ENCODE measurements at regions not wholly inside any gene's neighbourhood (a gene's known extent, or its start where the extent isn't known, plus 50 kb on each side); places are given as distances from the start of the nearest gene placed in this dataset.

DNA sequence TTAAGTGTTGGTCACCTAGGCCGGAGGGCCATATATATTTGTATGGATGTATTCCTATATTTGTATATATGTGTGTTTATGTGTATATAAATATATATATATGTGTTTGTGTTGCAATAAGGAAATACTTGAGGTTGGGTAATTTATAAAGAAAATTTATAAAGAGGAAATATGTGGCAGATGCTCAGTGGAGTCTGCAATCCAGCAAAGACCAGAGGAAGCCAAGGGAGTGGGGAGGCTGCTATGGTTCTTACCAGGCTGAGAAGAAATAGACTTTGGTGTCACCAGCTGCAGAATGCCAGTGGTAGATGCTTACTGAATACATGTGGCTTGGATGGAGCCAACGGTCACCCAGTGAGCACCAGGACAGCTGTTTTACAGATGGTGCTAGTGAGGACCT lies 97.4 kb upstream of the ELOVL5 start:
- Mint-ChIP-seq H3K36me3 (peaks cover 6% of the 10 kb centered on the region), H3K27ac (no peak overlapping the region), H3K27me3 (no peaks in the 10 kb centered on the region)

DNA sequence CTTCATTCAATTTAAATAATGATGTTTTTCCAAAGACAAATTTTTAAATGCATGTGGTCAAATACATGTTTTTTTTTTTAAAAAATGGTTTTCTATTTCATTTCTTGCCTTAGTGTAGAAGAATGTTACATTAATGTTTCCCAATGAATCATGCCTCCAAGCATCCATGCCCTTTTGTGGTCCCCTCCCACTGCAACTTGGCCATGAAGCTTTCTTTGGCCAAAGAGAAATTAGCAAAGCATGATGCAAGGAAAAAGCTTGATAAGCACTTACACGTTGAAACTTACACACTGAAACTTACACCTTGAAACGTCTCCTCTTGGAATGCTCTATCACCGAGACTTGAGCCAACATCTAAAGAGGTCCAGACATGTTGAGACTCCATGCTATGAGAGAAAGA lies 93.0 kb upstream of the ELOVL5 start:
- no peak for ATAC-seq
- no peaks in the 10 kb centered on the region for H3K9me3 Mint-ChIP-seq
- H3K27ac Mint-ChIP-seq: no peak overlapping the region
- peaks cover 25% of the 10 kb centered on the region for H3K4me1 Mint-ChIP-seq
- no peak overlapping the region for H3K4me3 Mint-ChIP-seq
- H3K36me3 Mint-ChIP-seq: no peaks in the 10 kb centered on the region
- H3K27me3 Mint-ChIP-seq: no peaks in the 10 kb centered on the region

More for the DNA sequence above, 97.4 kb upstream of the ELOVL5 start:
- H3K4me1 Mint-ChIP-seq: peaks cover under 1% of the 10 kb centered on the region
- ATAC-seq: no peak
- H3K9me3 Mint-ChIP-seq: peaks cover 9% of the 10 kb centered on the region
- no peak overlapping the region for H3K4me3 Mint-ChIP-seq

DNA sequence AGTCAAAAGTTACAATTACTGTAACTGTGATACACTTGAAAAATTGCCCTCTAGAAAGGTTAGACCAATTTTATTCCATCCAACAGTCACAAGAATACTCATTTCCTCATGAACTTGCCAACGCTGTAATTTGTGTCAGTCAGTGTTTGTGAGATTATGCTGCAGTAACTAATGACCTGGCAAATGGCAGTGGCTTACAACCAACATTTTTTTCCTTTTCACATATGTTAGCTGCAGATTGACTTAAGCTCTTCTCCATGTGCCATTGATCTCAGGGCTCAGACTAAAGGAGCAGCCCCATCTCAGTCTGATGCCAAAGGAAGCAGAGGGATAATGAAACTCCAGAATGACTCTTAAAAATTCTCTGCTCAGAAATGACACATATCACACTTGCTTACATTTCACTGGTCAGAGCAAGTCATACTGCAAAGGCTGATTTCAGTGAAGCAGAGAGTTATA lies 92.3 kb upstream of the ELOVL5 start:
- ATAC-seq: peak; percentile 67
- Mint-ChIP-seq H3K36me3 (no peaks in the 10 kb centered on the region), H3K27me3 (no peaks in the 10 kb centered on the region), H3K27ac (no peak overlapping the region), H3K4me1 (peaks cover 25% of the 10 kb centered on the region), H3K9me3 (no peaks in the 10 kb centered on the region), H3K4me3 (no peak overlapping the region)

DNA sequence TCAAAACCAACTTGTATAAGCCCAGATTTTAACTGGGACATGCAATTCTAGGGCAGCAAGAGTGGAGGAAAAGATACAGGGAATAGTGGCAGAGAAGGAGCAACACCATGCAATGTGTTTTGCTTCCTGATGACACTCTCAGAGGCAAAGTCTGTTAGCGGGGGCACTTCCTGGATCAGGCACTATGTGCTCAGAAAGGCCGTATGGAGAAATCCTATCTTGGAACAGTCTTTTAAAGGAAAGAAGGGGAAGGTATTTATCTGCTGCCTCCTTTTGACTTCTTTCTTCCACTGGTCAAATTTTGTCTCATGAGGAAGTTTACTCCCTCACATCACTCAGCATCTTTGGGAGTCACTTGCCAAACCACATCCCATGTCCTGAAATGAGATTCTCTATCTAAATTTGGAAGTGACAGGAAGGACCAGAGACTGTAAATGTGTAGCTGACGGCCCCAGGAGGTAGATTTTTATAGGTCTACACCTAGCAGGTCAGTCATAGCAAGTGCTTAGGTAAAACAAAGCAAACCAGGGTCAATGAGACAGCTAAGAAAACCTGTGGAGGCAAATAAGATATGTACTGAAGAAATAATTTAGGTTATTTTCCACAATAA lies 91.7 kb upstream of the ELOVL5 start:
- Mint-ChIP-seq H3K27me3 (no peaks in the 10 kb centered on the region), H3K36me3 (no peaks in the 10 kb centered on the region), H3K9me3 (no peaks in the 10 kb centered on the region), H3K27ac (no peak overlapping the region), H3K4me3 (no peak overlapping the region), H3K4me1 (peaks cover 25% of the 10 kb centered on the region)
- peak; percentile 16 for ATAC-seq

DNA sequence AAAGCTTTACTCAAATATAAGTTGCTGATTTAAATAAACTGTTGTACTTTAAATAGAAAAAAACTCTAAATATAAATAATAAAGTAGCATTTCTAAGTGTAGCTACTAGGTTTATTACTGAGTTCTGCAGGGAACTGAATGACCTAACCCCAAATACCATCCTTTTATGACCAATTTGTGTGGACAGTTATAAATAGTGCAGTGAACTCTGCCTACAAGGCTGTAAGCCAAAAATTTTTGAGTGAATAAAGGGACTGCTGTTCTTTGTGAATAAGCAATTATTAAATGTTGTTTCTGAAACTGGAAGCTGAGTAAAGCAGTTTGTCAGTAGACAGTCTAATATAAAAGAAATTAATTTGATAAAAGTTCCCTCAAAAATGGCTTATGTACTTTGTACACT lies 90.8 kb upstream of the ELOVL5 start:
- H3K27me3 Mint-ChIP-seq: no peaks in the 10 kb centered on the region
- H3K9me3 Mint-ChIP-seq: no peaks in the 10 kb centered on the region
- H3K36me3 Mint-ChIP-seq: no peaks in the 10 kb centered on the region
- no peak overlapping the region for H3K4me3 Mint-ChIP-seq
- ATAC-seq: no peak
- H3K27ac Mint-ChIP-seq: no peak overlapping the region
- H3K4me1 Mint-ChIP-seq: peaks cover 25% of the 10 kb centered on the region

DNA sequence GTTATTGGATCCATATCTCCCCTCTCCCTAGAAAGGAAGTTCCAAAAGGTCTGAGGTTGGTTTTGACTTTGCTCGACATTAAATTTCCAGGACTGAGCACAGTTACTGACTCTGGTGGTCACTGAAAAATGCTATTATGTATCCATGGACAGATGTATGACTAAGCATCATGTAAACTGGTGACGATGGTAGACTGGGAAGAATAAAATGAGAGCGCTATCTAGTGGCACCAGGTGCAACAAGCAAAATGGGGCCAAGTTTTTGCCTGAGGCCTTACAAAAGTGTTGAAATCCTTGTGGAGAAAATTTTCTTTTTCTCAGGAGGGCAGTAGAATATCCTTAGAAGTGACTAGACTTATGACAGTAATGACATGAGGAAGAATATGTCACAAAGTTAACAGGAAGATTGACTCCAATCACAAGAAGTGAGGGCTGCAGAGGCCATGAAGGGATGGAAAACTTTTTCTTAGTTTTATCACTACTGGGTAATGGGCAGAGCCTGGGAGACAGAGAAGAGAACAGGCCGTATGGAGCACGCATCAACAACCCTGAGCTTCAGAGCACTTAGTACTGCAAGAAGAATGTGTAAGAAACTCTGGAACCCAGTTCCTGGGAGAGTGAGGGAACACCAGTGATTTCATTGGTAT lies 88.9 kb upstream of the ELOVL5 start:
- H3K4me1 Mint-ChIP-seq: peaks cover 32% of the 10 kb centered on the region
- peak; percentile 63 for ATAC-seq
- H3K36me3 Mint-ChIP-seq: no peaks in the 10 kb centered on the region
- no peaks in the 10 kb centered on the region for H3K9me3 Mint-ChIP-seq
- H3K4me3 Mint-ChIP-seq: no peak overlapping the region
- H3K27ac Mint-ChIP-seq: peak overlapping the region; percentile 40
- H3K27me3 Mint-ChIP-seq: no peaks in the 10 kb centered on the region

DNA sequence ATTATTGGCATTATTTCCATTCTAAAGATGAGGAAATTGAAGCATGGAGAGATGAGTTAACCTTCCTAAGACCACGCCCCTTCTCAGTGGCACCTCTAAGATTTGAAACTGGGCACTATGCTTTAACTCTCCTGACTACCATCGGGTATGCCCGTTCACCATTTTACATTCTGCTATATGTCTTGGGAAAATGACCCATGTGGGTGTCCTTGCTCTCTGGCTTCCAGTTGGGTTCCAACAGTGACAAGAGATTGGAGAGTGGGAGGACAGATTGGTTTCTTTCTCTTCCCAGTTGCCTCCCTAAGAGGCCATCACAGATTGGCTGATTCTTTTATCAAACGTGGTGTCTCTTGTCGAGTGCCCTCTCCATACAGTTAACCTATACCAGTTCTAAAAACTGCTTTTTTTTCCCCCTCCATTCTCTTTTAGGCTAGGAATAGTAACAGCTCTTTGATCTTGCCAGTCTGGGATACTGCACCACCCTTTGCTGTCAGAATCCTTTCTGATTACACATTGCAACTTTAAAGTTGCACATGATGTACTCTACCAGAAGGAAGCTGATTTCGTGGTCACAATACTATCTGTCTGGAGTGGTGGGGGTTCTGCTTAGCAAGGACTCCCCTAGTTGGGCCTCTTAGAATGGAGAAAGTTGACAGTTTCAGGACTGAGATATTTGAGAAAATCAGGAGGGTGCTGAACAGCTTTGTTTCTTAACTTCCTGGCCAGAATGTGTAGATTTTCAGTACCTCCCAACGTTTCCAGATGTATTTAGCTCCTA lies 88.0 kb upstream of the ELOVL5 start:
- ATAC-seq: no peak
- H3K27ac Mint-ChIP-seq: peak overlapping the region; percentile 40
- H3K4me1 Mint-ChIP-seq: peaks cover 39% of the 10 kb centered on the region
- H3K9me3 Mint-ChIP-seq: no peaks in the 10 kb centered on the region
- H3K27me3 Mint-ChIP-seq: no peaks in the 10 kb centered on the region
- H3K4me3 Mint-ChIP-seq: no peak overlapping the region
- H3K36me3 Mint-ChIP-seq: no peaks in the 10 kb centered on the region

DNA sequence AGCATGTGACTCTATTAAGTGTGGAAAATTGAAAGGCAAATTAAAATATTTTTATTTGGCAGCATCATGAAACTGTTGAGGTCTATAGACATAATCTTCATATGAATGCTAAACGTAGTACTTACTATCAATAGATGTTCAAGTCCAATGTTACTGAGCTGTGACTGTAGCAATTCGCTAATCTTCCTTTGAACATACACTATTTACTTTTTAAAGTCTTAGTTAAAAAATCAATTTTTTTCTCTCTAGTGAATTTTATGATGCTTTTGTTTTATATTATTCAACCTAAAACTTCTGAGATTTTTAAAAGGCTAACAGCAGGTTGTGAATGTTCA lies 85.2 kb upstream of the ELOVL5 start:
- no peaks in the 10 kb centered on the region for H3K27me3 Mint-ChIP-seq
- H3K27ac Mint-ChIP-seq: no peak overlapping the region
- peaks cover 39% of the 10 kb centered on the region for H3K4me1 Mint-ChIP-seq
- no peaks in the 10 kb centered on the region for H3K36me3 Mint-ChIP-seq
- no peaks in the 10 kb centered on the region for H3K9me3 Mint-ChIP-seq
- H3K4me3 Mint-ChIP-seq: no peak overlapping the region
- ATAC-seq: no peak

DNA sequence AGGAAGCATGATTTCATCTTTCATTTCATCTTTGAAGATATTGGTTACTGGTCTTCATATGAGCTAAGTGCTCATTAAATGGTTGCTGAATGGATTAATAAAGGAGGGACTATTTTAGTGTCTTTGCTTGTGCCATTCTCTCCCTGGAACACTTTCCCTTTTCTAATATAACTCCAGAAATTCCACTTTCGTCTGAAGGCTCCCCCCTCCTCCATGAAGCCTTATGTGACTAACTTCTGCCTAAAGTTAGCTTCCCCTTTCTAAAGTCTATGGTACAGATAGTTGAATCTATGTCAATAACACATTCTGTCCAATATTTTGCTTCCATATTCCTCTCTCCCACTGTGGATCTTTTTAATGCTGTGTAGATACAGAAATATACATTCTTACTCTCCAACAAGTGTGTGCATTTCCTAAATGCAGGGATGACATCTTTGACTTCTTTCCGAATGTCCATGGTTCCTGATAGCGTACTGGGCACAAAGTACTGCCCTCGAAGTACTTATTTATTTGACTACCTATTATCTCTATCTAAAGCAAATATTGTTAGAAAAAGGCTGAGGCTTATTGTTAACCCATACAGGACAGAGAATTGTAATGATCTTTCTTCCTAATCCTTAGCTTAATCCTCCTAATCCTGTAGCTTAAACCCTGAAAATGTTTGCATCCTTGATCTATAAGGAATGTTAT lies 84.7 kb upstream of the ELOVL5 start:
- no peak for ATAC-seq
- H3K4me1 Mint-ChIP-seq: peaks cover 40% of the 10 kb centered on the region
- no peaks in the 10 kb centered on the region for H3K27me3 Mint-ChIP-seq
- H3K9me3 Mint-ChIP-seq: no peaks in the 10 kb centered on the region
- H3K4me3 Mint-ChIP-seq: no peak overlapping the region
- no peaks in the 10 kb centered on the region for H3K36me3 Mint-ChIP-seq
- no peak overlapping the region for H3K27ac Mint-ChIP-seq

DNA sequence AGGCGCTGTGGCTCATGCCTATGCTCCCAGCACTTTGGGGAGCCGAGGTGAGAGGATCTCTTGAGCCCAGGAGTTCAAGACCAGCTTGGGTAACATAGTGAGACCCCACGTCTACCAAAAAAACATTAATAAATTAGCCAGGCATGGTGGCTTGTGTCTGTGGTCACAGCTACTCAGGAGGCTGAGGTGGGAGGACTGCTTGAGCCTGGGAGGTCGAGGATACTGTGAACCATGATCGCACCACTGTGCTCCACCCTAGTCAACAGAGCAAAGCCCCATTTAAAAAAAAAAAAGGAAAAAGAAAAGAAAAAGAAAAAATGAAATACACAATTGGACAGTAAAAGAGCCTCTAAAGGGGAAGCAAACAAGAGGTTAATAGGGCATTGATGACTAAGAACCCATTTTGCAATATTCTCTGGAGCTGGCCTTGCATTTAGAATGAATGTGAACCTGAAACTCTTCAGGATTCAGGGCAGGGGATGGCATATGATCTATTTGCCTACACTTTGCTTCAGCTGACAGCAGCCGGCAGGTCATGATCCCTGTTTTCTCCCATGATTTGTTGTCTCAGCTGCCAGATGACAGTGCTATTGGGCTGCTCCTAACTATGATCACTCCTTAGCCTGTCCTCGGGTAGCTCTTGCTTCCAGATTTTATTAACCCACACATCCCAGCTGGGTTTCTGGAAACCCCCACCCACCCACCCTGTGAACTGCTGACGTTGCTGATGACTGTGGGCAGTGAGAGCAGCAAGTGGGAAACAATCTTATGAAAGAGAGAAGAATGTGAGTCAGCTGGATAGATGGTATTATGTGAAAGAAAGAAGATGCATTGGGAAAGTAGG lies 83.8 kb upstream of the ELOVL5 start:
- Mint-ChIP-seq H3K36me3 (no peaks in the 10 kb centered on the region), H3K27ac (peak overlapping the region; percentile 17), H3K4me3 (no peak overlapping the region), H3K4me1 (peaks cover 36% of the 10 kb centered on the region), H3K27me3 (no peaks in the 10 kb centered on the region), H3K9me3 (no peaks in the 10 kb centered on the region)
- ATAC-seq: no peak

DNA sequence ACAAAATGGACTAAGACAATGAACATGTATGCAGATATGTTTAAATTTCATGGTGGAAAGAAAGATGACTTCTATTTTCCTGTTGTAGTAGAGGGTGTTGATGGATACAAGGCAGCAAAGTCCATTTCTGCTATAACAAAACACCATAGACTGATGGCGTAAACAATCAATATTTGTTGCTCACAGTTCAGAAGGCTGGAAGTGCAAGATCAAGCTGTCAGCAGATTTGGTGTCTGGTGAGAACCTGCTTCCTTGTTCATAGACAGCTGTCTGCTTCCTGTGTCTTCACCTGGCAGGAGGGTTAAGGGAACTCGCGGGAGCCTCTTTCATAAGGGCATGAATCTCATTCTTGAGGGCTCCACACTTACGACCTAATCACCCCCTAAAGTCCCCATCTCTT lies 83.0 kb upstream of the ELOVL5 start:
- no peak for ATAC-seq
- no peaks in the 10 kb centered on the region for H3K27me3 Mint-ChIP-seq
- H3K4me3 Mint-ChIP-seq: no peak overlapping the region
- H3K27ac Mint-ChIP-seq: peak overlapping the region; percentile 17
- no peaks in the 10 kb centered on the region for H3K36me3 Mint-ChIP-seq
- H3K9me3 Mint-ChIP-seq: no peaks in the 10 kb centered on the region
- H3K4me1 Mint-ChIP-seq: peaks cover 38% of the 10 kb centered on the region

DNA sequence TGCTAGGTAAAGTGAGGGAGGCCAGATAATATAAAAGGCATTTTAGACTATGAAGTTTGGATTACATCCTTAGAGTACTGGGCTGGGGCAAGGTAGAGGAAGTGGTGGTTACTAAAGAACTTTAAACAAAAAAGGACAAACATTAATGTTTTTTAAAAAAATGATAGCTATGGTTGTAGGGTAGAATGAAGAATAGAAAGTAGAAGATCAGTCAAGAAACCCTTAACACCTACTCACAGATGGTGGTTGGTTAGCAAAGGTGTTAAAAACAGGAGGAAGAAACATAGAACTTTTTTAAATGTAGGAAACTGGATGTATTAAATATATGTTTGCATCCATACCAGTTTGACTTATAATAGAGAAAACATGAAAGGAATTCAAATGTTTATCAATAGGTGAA lies 80.7 kb upstream of the ELOVL5 start:
- no peak for ATAC-seq
- H3K4me1 Mint-ChIP-seq: peaks cover 53% of the 10 kb centered on the region
- no peaks in the 10 kb centered on the region for H3K9me3 Mint-ChIP-seq
- H3K27me3 Mint-ChIP-seq: no peaks in the 10 kb centered on the region
- H3K27ac Mint-ChIP-seq: no peak overlapping the region
- H3K36me3 Mint-ChIP-seq: no peaks in the 10 kb centered on the region
- no peak overlapping the region for H3K4me3 Mint-ChIP-seq

DNA sequence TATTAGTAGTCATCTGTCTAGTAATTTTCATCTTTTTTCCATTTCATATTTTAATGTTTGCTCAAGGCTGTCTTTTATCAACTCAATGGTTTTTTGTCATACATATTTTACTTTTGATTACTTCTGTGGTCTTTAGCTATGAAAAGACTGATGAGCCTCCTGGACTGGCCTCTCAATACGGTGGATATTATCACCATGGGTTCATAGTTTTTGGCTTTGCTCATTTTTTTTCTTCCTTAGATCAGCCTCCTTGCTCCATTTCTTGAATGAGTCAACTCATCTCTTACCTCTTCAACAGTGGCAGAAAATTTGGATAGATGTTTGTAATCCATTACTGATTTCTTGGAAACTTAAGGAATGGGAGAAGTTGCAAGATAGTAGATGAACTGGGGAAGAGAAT lies 80.1 kb upstream of the ELOVL5 start:
- H3K4me3 Mint-ChIP-seq: no peak overlapping the region
- ATAC-seq: no peak
- H3K27ac Mint-ChIP-seq: no peak overlapping the region
- peaks cover 58% of the 10 kb centered on the region for H3K4me1 Mint-ChIP-seq
- H3K27me3 Mint-ChIP-seq: no peaks in the 10 kb centered on the region
- H3K36me3 Mint-ChIP-seq: no peaks in the 10 kb centered on the region
- no peaks in the 10 kb centered on the region for H3K9me3 Mint-ChIP-seq

DNA sequence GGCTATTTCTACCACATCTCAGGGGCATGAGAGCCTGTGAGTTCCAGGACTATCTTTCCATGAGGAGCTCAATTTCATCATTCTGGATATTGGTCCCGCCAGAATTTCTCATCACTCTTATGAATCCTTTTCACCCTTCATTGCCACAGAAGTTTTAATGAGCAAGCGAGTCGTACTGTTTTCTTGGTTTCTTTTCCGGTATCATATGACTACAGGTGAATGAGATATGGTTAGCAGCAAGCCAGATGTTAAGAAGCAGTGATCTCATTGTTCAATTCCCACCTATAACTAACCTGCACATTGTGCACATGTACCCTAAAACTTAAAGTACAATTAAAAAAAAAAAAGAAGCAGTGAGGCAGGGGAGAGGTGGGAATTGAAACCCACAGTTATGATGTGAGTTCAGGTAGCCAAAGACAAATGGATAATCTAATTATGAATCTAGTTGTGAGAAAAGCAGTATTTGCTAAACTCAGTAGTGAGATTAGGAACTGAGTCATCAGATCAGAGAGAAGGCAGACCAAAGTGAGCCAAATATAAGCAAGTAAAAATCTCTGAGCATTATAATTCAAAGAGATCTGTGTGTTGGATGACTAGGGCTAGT lies 78.0 kb upstream of the ELOVL5 start:
- H3K27ac Mint-ChIP-seq: peak overlapping the region; percentile 69
- peak; percentile 76 for ATAC-seq
- no peaks in the 10 kb centered on the region for H3K36me3 Mint-ChIP-seq
- no peak overlapping the region for H3K4me3 Mint-ChIP-seq
- H3K4me1 Mint-ChIP-seq: peaks cover 50% of the 10 kb centered on the region
- H3K27me3 Mint-ChIP-seq: no peaks in the 10 kb centered on the region
- H3K9me3 Mint-ChIP-seq: no peaks in the 10 kb centered on the region
